ENCODE measurements at regions not wholly inside any gene's neighbourhood (a gene's known extent, or its start where the extent isn't known, plus 50 kb on each side); places are given as distances from the start of the nearest gene placed in this dataset.

DNA sequence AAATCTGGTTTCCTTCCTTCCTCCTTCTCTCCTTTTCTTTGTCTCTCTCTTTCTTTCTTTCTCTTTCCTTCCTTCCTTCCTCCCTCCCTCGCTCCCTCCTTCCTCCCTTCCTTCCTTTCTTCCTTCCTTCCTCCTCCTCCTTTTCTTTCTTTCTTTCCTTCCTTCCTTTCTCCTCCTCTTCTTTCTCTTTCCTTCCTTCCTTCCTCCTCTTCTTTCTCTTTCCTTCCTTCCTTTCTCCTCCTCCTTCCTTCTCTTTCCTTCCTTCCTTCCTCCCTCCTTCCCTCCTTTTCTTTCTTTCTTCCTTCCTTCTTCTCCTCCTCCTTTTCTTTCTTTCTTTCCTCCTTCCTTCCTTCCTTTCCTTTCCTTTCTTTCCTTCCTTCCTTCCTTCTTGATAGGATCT lies 61.2 kb downstream of the VIP start:
- H3K36me3 ChIP-seq = no peaks in the 10 kb centered on the region
- no peak overlapping the region for H3K27ac ChIP-seq
- no peaks in the 10 kb centered on the region for H3K27me3 ChIP-seq
- intact Hi-C loops (cut with DNase I) = no loop called here
- H3K4me1 ChIP-seq = no peaks in the 10 kb centered on the region
- DNase-seq = no peak
- no peak overlapping the region for H3K4me3 ChIP-seq (replicated peaks in 1 of 3)
- TF ChIP-seq, protein P1, sequence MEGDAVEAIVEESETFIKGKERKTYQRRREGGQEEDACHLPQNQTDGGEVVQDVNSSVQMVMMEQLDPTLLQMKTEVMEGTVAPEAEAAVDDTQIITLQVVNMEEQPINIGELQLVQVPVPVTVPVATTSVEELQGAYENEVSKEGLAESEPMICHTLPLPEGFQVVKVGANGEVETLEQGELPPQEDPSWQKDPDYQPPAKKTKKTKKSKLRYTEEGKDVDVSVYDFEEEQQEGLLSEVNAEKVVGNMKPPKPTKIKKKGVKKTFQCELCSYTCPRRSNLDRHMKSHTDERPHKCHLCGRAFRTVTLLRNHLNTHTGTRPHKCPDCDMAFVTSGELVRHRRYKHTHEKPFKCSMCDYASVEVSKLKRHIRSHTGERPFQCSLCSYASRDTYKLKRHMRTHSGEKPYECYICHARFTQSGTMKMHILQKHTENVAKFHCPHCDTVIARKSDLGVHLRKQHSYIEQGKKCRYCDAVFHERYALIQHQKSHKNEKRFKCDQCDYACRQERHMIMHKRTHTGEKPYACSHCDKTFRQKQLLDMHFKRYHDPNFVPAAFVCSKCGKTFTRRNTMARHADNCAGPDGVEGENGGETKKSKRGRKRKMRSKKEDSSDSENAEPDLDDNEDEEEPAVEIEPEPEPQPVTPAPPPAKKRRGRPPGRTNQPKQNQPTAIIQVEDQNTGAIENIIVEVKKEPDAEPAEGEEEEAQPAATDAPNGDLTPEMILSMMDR (IDR thresholded peaks at IDR 0.05) = no peak
- no peak for TF ChIP-seq POLR2A (IDR thresholded peaks at IDR 0.05)
- no peaks in the 10 kb centered on the region for H3K9me3 ChIP-seq
- WGBS, 2 donors = 76 to 81% methylated on average over 1 of the region's 1 CpG

DNA sequence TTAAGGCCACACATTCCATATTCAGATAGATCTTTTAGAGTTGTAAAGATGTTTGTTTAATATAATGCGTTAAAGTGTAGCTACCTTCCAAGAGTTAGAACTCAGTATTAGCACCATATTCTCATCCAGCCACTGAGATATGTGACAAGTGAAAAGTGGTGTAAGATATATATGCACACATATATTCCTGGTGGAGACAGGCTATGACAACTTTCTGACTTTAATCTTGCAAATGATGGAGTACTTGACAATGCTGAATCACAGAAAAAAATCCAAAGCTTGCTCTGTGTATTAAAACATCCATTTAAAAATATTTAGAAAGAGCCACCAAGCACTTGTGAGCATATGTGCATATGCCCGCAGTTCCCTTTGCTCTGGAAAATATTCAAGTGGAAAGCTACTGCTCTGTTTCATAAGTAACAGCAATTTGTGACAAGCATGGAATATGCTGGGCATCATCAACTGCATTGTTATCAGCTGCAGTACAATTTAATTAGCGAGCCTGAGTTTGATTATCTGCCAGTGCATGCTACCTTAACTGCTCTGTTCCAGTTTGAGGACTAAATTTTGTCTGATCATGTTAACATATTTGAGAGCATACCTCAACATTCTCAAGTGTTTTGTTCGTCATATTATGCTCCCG lies 64.8 kb downstream of the VIP start:
- TF ChIP-seq, protein P1 (IDR thresholded peaks at IDR 0.05) = no peak
- TF ChIP-seq POLR2A (IDR thresholded peaks at IDR 0.05) = no peak
- no peaks in the 10 kb centered on the region for H3K36me3 ChIP-seq
- H3K27me3 ChIP-seq = no peaks in the 10 kb centered on the region
- no peaks in the 10 kb centered on the region for H3K9me3 ChIP-seq
- DNase-seq = no peak
- 84 to 85% methylated on average over 5 of the region's 5 CpGs for WGBS, 2 donors
- H3K4me1 ChIP-seq = no peaks in the 10 kb centered on the region
- intact Hi-C loops (cut with DNase I) = no loop called here
- H3K27ac ChIP-seq = no peak overlapping the region
- H3K4me3 ChIP-seq (replicated peaks in 1 of 3) = no peak overlapping the region

DNA sequence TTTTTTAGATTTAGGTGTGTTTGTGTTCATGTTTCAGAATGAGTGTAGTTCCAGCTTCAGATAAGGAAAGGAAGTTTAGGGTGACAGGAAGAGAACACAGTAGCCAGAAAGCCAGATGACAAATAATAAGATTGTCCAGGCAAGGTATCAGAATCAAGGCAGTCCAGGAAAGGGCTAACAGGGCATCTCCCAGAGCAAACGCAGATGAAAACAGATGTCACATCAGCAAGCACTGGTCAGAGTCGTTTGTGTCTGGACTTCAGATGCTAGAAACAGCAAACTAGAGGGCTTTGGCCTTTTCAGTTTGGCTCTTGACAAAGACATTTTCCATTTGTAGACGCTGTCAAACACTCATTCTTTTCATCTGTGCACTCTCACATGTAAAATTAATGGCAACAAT lies 65.5 kb downstream of the VIP start:
- no peaks in the 10 kb centered on the region for H3K36me3 ChIP-seq
- 63 to 73% methylated on average over 3 of the region's 3 CpGs for WGBS, 2 donors

DNA sequence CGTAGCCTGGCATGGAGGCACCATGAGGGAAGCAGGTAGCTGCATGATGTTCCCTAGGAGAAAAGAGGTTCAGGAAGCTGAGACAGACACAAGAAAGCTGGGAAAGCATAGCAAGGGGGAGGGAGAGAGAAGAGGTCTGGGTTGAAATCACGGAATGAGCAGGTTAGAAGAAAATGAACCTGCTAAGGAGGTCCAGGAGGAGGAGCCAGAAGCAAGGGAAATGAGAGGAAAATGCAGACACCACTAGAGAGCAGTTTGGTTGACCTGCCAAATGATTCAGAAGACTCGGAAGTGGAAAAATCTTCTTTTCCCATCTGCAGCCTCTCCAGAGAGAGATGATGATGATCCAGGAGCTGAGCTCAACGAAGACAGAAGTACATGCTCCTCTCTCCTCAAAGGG lies 70.9 kb downstream of the VIP start:
- H3K27ac ChIP-seq = no peak overlapping the region
- WGBS, 2 donors = 53 to 54% methylated on average over 4 of the region's 4 CpGs
- DNase-seq = no peak
- no peak overlapping the region for H3K4me3 ChIP-seq (replicated peaks in 1 of 3)
- no peaks in the 10 kb centered on the region for H3K4me1 ChIP-seq
- H3K9me3 ChIP-seq = no peaks in the 10 kb centered on the region
- intact Hi-C loops (cut with DNase I) = no loop called here
- no peaks in the 10 kb centered on the region for H3K36me3 ChIP-seq
- no peaks in the 10 kb centered on the region for H3K27me3 ChIP-seq
- TF ChIP-seq POLR2A (IDR thresholded peaks at IDR 0.05) = no peak
- TF ChIP-seq, protein P1 (IDR thresholded peaks at IDR 0.05) = no peak

More for the DNA sequence above, 65.5 kb downstream of the VIP start:
- Histone ChIP-seq H3K4me1 (no peaks in the 10 kb centered on the region), H3K9me3 (no peaks in the 10 kb centered on the region), H3K27me3 (no peaks in the 10 kb centered on the region), H3K4me3 (replicated peaks in 1 of 3) (no peak overlapping the region), H3K27ac (no peak overlapping the region)
- no peak for TF ChIP-seq POLR2A (IDR thresholded peaks at IDR 0.05)
- TF ChIP-seq, protein P1 (IDR thresholded peaks at IDR 0.05) = no peak
- intact Hi-C loops (cut with DNase I) = no loop called here
- no peak for DNase-seq

DNA sequence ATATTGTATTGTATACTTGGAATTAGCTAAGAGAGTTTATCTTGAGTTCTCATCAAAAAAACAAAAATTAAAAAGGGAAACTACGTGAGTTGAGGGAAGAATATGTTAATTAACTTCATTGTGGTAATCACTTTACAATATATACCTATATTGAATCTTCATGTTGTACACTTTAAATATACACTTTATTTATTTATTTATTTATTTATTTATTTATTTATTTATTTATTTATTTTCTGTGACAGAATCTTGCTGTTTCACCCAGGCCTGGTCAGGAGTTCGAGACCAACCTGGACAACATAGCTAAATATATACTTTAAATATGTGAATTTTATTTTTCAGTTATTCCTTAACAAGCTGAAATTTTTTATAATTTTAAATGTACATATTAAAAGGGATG lies 74.1 kb downstream of the VIP start:
- Histone ChIP-seq H3K27me3 (no peaks in the 10 kb centered on the region), H3K36me3 (no peaks in the 10 kb centered on the region), H3K4me1 (no peaks in the 10 kb centered on the region), H3K9me3 (no peaks in the 10 kb centered on the region), H3K4me3 (replicated peaks in 1 of 3) (no peak overlapping the region), H3K27ac (no peak overlapping the region)
- 90 to 92% methylated on average over 2 of the region's 2 CpGs for WGBS, 2 donors
- no peak for DNase-seq
- intact Hi-C loops (cut with DNase I) = no loop called here
- TF ChIP-seq POLR2A (IDR thresholded peaks at IDR 0.05) = no peak
- TF ChIP-seq, protein P1 (IDR thresholded peaks at IDR 0.05) = no peak

Measured in thyroid gland (tissue), 4 donors.